Fibroblast of lung (primary cell): ENCODE measurements at regions not wholly inside any gene's neighbourhood (a gene's known extent, or its start where the extent isn't known, plus 50 kb on each side); places are given as distances from the start of the nearest gene placed in this dataset.

Experiments
- DNase-seq, 2 donors: peaks; one replicate each; pipeline versions ENCODE4 v3.0.0 to v3.0.0-alpha.2; 2010; ENCODE audit warnings: low read depth in 2 of 2
- H2AFZ ChIP-seq: 2 replicates; pipeline ENCODE4 v1.5.1; 2012; ENCODE audit warnings: low read length, control low read depth, inconsistent platforms
- H3K27ac ChIP-seq: 2 replicates; pipeline ENCODE4 v1.5.1; 2011; ENCODE audit warnings: low read length, control low read depth; ENCODE audit not compliant: insufficient read depth
- H3K27me3 ChIP-seq: 2 replicates; pipeline ENCODE4 v1.5.1; 2011; ENCODE audit warnings: mild to moderate bottlenecking, low read length; ENCODE audit not compliant: control insufficient read depth, insufficient read depth
- H3K36me3 ChIP-seq: 2 replicates; pipeline ENCODE4 v1.5.1; 2011; ENCODE audit warnings: low read length; ENCODE audit not compliant: control insufficient read depth, insufficient read depth
- H3K4me1 ChIP-seq: 2 replicates; pipeline ENCODE4 v1.5.1; 2011; ENCODE audit warnings: low read length; ENCODE audit not compliant: control insufficient read depth, insufficient read depth; ENCODE audit errors: extremely low read depth
- H3K4me2 ChIP-seq: 2 replicates; pipeline ENCODE4 v1.5.1; 2011; ENCODE audit warnings: low read length, control low read depth; ENCODE audit not compliant: insufficient read depth; ENCODE audit errors: extremely low read depth
- H3K4me3 ChIP-seq, 4 experiments: fragments of 200-600 bp in 1 of 4; sonication (generic) in 1 of 4; replicated peaks in 1 of 4; 2 replicates each; pipeline ENCODE4 v1.5.1; 2011 to 2016; ENCODE audit warnings: low read length in 4 of 4, low read depth in 3 of 4, mild to moderate bottlenecking in 3 of 4, control low read depth in 2 of 4, inconsistent platforms in 1 of 4, mixed read lengths in 1 of 4; ENCODE audit not compliant: insufficient read depth in 1 of 4; ENCODE audit errors: control extremely low read depth in 1 of 4
- H3K79me2 ChIP-seq: 2 replicates; pipeline ENCODE4 v1.5.1; 2012; ENCODE audit warnings: mild to moderate bottlenecking, low read length, inconsistent platforms; ENCODE audit not compliant: control insufficient read depth, insufficient read depth
- H3K9ac ChIP-seq: 2 replicates; pipeline ENCODE4 v1.5.1; 2011; ENCODE audit warnings: mild to moderate bottlenecking, low read length, control low read depth; ENCODE audit not compliant: insufficient read depth
- H3K9me3 ChIP-seq: 2 replicates; pipeline ENCODE4 v1.5.1; 2012; ENCODE audit warnings: low read depth, low read length; ENCODE audit not compliant: control insufficient read depth, insufficient read depth
- H4K20me1 ChIP-seq: 2 replicates; pipeline ENCODE4 v1.5.1; 2011; ENCODE audit warnings: low read length; ENCODE audit not compliant: control insufficient read depth, insufficient read depth; ENCODE audit errors: extremely low read depth
- EZH2 ChIP-seq: IDR thresholded peaks from 2 replicates; pipeline ENCODE4 v1.5.1; 2012; ENCODE audit warnings: low read length, control low read depth, mild to moderate bottlenecking; ENCODE audit errors: missing control alignments
- TF ChIP-seq, protein P1 (sequence below), 2 donors: IDR thresholded peaks in 1 of 2; conservative IDR thresholded peaks in 1 of 2; 1 replicate in 1 of 2; 2 replicates in 1 of 2; pipeline ENCODE4 v1.5.1; 2011 to 2012; ENCODE audit warnings: low read length in 2 of 2, control low read depth in 1 of 2, inconsistent platforms in 1 of 2, low read depth in 1 of 2, mild to moderate bottlenecking in 1 of 2

DNA sequence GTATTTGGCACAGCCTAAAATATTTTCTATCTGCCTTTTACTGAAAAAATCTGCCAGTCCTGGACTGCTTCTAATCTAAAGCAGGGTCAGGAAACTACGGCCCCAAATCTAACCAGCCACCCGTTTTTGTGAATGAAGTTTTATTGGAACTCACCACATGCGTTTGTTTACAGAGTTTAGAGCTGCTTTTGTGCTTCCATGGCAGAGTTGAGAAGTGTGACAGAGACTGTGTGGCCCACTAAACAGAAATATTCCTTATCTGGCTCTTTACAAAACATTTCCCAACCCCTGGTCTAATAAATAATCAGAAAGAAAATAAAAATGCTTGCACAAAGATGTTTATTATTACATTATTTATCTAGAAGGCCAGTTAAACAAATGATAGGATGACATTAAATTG, 110.2 kb downstream of the COPRS start:
- H3K36me3 ChIP-seq: no peaks in the 10 kb centered on the region
- H3K4me3 ChIP-seq: no peak overlapping the region
- H3K27me3 ChIP-seq: no peaks in the 10 kb centered on the region
- H4K20me1 ChIP-seq: no peaks in the 10 kb centered on the region
- H3K9ac ChIP-seq: no peak overlapping the region
- H3K27ac ChIP-seq: no peak overlapping the region
- peaks cover 28% of the 10 kb centered on the region for H3K4me1 ChIP-seq
- DNase-seq: no peak
- no peaks in the 10 kb centered on the region for H3K79me2 ChIP-seq
- no peaks in the 10 kb centered on the region for H3K9me3 ChIP-seq
- no peak for TF ChIP-seq EZH2
- no peak overlapping the region for H3K4me2 ChIP-seq
- peak overlapping the region; percentile 21 for H2AFZ ChIP-seq

DNA sequence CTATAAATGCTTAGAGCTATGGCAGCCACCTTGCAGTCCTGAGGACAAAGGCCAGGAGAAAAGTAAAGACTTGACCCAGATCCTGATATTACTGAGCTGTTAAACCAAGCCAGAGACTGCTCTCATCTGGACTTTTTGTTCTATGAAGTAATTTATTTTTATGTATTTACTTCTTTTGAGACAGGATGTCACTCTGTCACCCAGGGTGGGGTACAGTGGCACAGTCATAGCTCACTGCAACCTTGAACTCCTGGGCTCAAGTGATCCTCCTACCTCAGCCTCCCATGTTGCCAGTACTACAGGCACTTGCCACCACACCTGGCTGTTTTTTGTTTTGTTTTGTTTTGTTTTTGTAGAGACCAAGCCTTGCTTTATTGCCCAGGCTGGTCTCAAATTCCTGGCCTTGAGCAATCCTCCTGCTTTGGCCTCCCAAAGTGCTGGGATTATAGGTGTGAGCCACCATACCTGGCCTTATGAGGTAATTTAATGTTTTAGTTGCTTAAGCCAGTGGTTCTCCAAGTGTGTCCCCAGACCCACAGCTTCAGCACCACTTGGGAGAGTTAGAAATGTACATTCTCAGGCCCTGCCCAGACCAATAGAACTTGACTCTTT, 112.1 kb downstream of the COPRS start:
- no peaks in the 10 kb centered on the region for H3K27me3 ChIP-seq
- H4K20me1 ChIP-seq: no peaks in the 10 kb centered on the region
- no peak overlapping the region for H3K27ac ChIP-seq
- no peaks in the 10 kb centered on the region for H3K36me3 ChIP-seq
- H3K4me3 ChIP-seq: no peak overlapping the region
- DNase-seq: no peak
- no peaks in the 10 kb centered on the region for H3K79me2 ChIP-seq
- no peak overlapping the region for H3K4me2 ChIP-seq
- peaks cover 26% of the 10 kb centered on the region for H3K4me1 ChIP-seq
- H2AFZ ChIP-seq: no peak overlapping the region
- TF ChIP-seq, protein P1, sequence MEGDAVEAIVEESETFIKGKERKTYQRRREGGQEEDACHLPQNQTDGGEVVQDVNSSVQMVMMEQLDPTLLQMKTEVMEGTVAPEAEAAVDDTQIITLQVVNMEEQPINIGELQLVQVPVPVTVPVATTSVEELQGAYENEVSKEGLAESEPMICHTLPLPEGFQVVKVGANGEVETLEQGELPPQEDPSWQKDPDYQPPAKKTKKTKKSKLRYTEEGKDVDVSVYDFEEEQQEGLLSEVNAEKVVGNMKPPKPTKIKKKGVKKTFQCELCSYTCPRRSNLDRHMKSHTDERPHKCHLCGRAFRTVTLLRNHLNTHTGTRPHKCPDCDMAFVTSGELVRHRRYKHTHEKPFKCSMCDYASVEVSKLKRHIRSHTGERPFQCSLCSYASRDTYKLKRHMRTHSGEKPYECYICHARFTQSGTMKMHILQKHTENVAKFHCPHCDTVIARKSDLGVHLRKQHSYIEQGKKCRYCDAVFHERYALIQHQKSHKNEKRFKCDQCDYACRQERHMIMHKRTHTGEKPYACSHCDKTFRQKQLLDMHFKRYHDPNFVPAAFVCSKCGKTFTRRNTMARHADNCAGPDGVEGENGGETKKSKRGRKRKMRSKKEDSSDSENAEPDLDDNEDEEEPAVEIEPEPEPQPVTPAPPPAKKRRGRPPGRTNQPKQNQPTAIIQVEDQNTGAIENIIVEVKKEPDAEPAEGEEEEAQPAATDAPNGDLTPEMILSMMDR (conservative IDR thresholded peaks at IDR 0.05 in 1 of 2, IDR thresholded peaks at IDR 0.05 in 1 of 2; ENCODE audit: low read depth in 1 of 2, low read length in 2 of 2): no peak
- TF ChIP-seq EZH2: no peak
- H3K9me3 ChIP-seq: no peaks in the 10 kb centered on the region
- no peak overlapping the region for H3K9ac ChIP-seq

DNA sequence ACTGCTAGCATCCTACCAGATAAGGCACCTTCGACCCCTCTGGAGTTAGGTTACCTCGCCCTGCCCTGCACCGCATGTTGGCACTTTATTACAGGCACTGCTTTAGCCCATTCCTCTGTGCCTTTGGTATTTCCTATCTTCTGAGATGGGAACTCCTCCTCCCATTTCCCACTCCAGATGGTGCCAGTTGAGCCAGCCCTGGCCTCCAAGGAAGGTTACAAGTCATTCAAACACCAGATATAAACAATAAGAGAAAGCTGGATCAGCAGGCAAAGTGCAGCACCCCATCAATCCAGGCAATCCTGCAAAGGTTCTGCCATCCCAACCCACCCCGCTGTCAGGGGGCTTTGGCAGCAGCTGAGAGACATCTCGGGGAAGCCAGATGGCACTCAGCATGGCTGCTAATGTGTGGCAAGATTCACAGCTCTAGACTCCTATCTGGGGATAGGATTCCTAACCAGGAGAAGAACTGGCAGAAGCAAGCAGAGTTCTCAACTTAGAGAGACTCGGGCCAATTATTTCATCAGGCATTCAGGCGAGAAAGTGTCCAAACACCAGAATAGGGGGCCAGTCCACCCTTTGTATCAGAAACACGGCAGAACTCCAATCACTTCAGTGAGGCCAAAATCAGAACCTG, 113.0 kb downstream of the COPRS start:
- H3K4me1 ChIP-seq: peaks cover 29% of the 10 kb centered on the region
- H3K27ac ChIP-seq: no peak overlapping the region
- H4K20me1 ChIP-seq: no peaks in the 10 kb centered on the region
- H3K9me3 ChIP-seq: no peaks in the 10 kb centered on the region
- H3K4me2 ChIP-seq: no peak overlapping the region
- no peaks in the 10 kb centered on the region for H3K36me3 ChIP-seq
- no peak overlapping the region for H2AFZ ChIP-seq
- no peak overlapping the region for H3K4me3 ChIP-seq
- no peak for TF ChIP-seq EZH2
- TF ChIP-seq, protein P1 (conservative IDR thresholded peaks at IDR 0.05 in 1 of 2, IDR thresholded peaks at IDR 0.05 in 1 of 2; ENCODE audit: low read depth in 1 of 2, low read length in 2 of 2): no peak
- peak in 1 of 2 donors; percentile 15 for DNase-seq
- H3K27me3 ChIP-seq: no peaks in the 10 kb centered on the region
- no peak overlapping the region for H3K9ac ChIP-seq
- H3K79me2 ChIP-seq: no peaks in the 10 kb centered on the region
